ENCODE measurements at regions not wholly inside any gene's neighbourhood (a gene's known extent, or its start where the extent isn't known, plus 50 kb on each side); places are given as distances from the start of the nearest gene placed in this dataset.

GRCh38 chrX:110924871-110925270 lies 129.3 kb upstream of the CHRDL1 start:
- TF ChIP-seq GATA2 (IDR thresholded peaks at IDR 0.05; ENCODE audit: insufficient read depth, insufficient read length, low read depth, low read length) (no peak), JUN (IDR thresholded peaks at IDR 0.05; ENCODE audit: borderline replicate concordance, insufficient read depth, insufficient read length, low read depth) (no peak), FOS (IDR thresholded peaks at IDR 0.05; ENCODE audit: borderline replicate concordance, insufficient read depth, low read length) (no peak), CTCF (IDR thresholded peaks at IDR 0.05; ENCODE audit: extremely low read depth in 1 of 2, insufficient read depth in 1 of 2, low read depth in 1 of 2, low read length in 2 of 2) (no peak), EZH2 (IDR thresholded peaks at IDR 0.05; ENCODE audit: borderline replicate concordance, low read depth, low read length, severe bottlenecking) (no peak), POLR2AphosphoS5 (IDR thresholded peaks at IDR 0.05; ENCODE audit: insufficient read depth, low read depth, low read length) (no peak), MAX (IDR thresholded peaks at IDR 0.05; ENCODE audit: insufficient read depth, insufficient read length) (no peak), POLR2A (IDR thresholded peaks at IDR 0.05; ENCODE audit: low read depth, low read length) (no peak), MYC (IDR thresholded peaks at IDR 0.05; ENCODE audit: low read depth, low read length) (no peak)
- Histone ChIP-seq H3K27me3 (ENCODE audit: control insufficient read depth in 2 of 2, insufficient read depth in 2 of 2, low read length in 2 of 2) (no peaks in the 10 kb centered on the region), H3K9me1 (replicated peaks; ENCODE audit: control insufficient read depth, extremely low read depth, insufficient read depth, low read length) (no peaks in the 10 kb centered on the region), H4K20me1 (replicated peaks; ENCODE audit: control insufficient read depth, extremely low read depth, insufficient read depth, low read length) (no peaks in the 10 kb centered on the region), H3K4me3 (replicated peaks in 1 of 3; ENCODE audit: insufficient read depth in 1 of 3, low read depth in 1 of 3, low read length in 3 of 3) (no peak overlapping the region), H3K36me3 (ENCODE audit: control insufficient read depth in 2 of 2, extremely low read depth in 1 of 2, insufficient read depth in 2 of 2, low read length in 2 of 2) (no peaks in the 10 kb centered on the region), H3K4me2 (ENCODE audit: insufficient read depth, low read length) (no peak overlapping the region), H3K79me2 (ENCODE audit: control insufficient read depth, insufficient read depth, low read length) (no peaks in the 10 kb centered on the region), H2AFZ (ENCODE audit: low read depth, low read length) (no peak overlapping the region), H3K4me1 (ENCODE audit: control insufficient read depth, extremely low read depth, insufficient read depth, low read length) (no peaks in the 10 kb centered on the region), H3K9ac (replicated peaks; ENCODE audit: extremely low read depth, insufficient read depth, low read length) (no peak overlapping the region), H3K27ac (ENCODE audit: insufficient read depth, low read depth, low read length) (no peak overlapping the region), H3K9me3 (replicated peaks; ENCODE audit: control insufficient read depth, insufficient read depth, low read length) (no peaks in the 10 kb centered on the region)
- ChIA-PET CTCF (no interaction called here), POLR2A (no interaction called here)
- no TSS peak for BruUV-seq (replicated peaks)
- dilution Hi-C loops (cut with MboI; ENCODE audit: extremely low pct_ligation_motif_present, low sequenced_read_pairs): no loop called here
- FAIRE-seq (no peak), DNase-seq (ENCODE audit: low read depth, low spot score) (no peak)
- intact Hi-C loops (cut with micrococcal nuclease): no loop called here

Data from endothelial cell of umbilical vein (primary cell).